Muscle of back (tissue), 3 donors: ENCODE measurements at regions not wholly inside any gene's neighbourhood (a gene's known extent, or its start where the extent isn't known, plus 50 kb on each side); places are given as distances from the start of the nearest gene placed in this dataset.

Source experiments
- DNase-seq, 3 donors: peaks; one replicate each; pipeline versions ENCODE4 v3.0.0 to v3.0.0-alpha.2; 2013

- DNase-seq: no peak
Measured at GRCh38 chr4:130632731-130633604, 1537.0 kb downstream of the C4orf33 start.

GRCh38 chr4:130636486-130636885, 1540.5 kb downstream of the C4orf33 start:
- DNase-seq: no peak

- DNase-seq: no peak
Measured at GRCh38 chr4:130640592-130640991, 1544.6 kb downstream of the C4orf33 start.

GRCh38 chr4:130646886-130647285, 1550.9 kb downstream of the C4orf33 start:
- no peak for DNase-seq

- DNase-seq: peak in 2 of 3 donors; percentile 0 to 7
Measured at GRCh38 chr4:130648570-130648969, 1552.6 kb downstream of the C4orf33 start.

GRCh38 chr4:130653842-130654241, 1557.9 kb downstream of the C4orf33 start:
- no peak for DNase-seq

- no peak for DNase-seq
Measured at GRCh38 chr4:130659320-130659719, 1563.4 kb downstream of the C4orf33 start.

- no peak for DNase-seq
Measured at GRCh38 chr4:130668859-130669258, 1572.9 kb downstream of the C4orf33 start.

GRCh38 chr4:130675266-130675665, 1579.3 kb downstream of the C4orf33 start:
- no peak for DNase-seq

GRCh38 chr4:130689181-130689580, 1593.2 kb downstream of the C4orf33 start:
- DNase-seq: no peak

GRCh38 chr4:130698251-130698650, 1602.3 kb downstream of the C4orf33 start:
- DNase-seq: peak in 2 of 3 donors; percentile 23 to 46

- DNase-seq: no peak
Measured at GRCh38 chr4:130699004-130699403, 1603.1 kb downstream of the C4orf33 start.

GRCh38 chr4:130703211-130703935, 1607.4 kb downstream of the C4orf33 start:
- no peak for DNase-seq

- DNase-seq: peak in 1 of 3 donors; percentile 21
Measured at GRCh38 chr4:130705023-130705422, 1609.1 kb downstream of the C4orf33 start.

GRCh38 chr4:130712038-130712437, 1616.1 kb downstream of the C4orf33 start:
- DNase-seq: peak in 1 of 3 donors; percentile 28

GRCh38 chr4:130714006-130714405, 1618.1 kb downstream of the C4orf33 start:
- no peak for DNase-seq

GRCh38 chr4:130722361-130722760, 1626.4 kb downstream of the C4orf33 start:
- no peak for DNase-seq

GRCh38 chr4:130736436-130737185, 1640.7 kb downstream of the C4orf33 start:
- no peak for DNase-seq

GRCh38 chr4:130738233-130738632, 1642.3 kb downstream of the C4orf33 start:
- no peak for DNase-seq

GRCh38 chr4:130747842-130748241, 1651.9 kb downstream of the C4orf33 start:
- no peak for DNase-seq

GRCh38 chr4:130753926-130754325, 1658.0 kb downstream of the C4orf33 start:
- DNase-seq: no peak

- DNase-seq: peak; percentile 1 to 14 (median 9)
Measured at GRCh38 chr4:130760246-130760645, 1664.3 kb downstream of the C4orf33 start.
